ENCODE measurements at regions not wholly inside any gene's neighbourhood (a gene's known extent, or its start where the extent isn't known, plus 50 kb on each side); places are given as distances from the start of the nearest gene placed in this dataset.

DNA sequence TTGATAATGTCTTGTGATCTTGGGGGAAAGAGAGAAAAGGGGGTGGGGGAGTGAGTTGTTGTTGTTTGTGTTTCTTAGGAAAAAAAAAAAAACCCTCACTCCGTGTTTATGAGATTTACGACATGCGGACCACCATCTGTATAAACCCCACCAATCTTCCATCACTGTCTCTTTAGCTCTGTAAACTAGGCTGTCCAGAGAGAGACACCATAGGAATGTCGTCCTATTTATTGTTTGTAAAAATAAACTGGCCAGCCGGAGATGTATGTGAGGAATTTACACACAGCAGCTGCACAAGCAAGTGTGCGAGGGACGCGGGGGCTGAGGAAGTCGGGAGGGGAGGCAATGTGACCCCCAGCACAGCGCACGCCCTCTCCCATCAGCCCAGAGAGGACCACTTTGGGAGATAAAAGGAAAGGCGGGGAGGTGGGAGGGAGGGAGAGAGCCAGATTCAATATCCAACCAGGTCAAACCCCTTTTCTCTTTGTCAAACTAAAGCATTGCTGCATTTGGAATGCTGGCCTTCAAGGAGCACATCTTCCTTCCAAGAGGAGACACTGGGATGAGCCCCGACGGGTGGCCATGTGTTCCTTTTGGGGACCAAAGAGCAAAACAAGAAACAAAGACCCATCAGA, 136.2 kb upstream of the SALL1 start:
- TF ChIP-seq, protein P1, sequence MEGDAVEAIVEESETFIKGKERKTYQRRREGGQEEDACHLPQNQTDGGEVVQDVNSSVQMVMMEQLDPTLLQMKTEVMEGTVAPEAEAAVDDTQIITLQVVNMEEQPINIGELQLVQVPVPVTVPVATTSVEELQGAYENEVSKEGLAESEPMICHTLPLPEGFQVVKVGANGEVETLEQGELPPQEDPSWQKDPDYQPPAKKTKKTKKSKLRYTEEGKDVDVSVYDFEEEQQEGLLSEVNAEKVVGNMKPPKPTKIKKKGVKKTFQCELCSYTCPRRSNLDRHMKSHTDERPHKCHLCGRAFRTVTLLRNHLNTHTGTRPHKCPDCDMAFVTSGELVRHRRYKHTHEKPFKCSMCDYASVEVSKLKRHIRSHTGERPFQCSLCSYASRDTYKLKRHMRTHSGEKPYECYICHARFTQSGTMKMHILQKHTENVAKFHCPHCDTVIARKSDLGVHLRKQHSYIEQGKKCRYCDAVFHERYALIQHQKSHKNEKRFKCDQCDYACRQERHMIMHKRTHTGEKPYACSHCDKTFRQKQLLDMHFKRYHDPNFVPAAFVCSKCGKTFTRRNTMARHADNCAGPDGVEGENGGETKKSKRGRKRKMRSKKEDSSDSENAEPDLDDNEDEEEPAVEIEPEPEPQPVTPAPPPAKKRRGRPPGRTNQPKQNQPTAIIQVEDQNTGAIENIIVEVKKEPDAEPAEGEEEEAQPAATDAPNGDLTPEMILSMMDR (IDR thresholded peaks at IDR 0.05) = no peak
- no peak for TF ChIP-seq ZFX (IDR thresholded peaks at IDR 0.05; ENCODE audit: borderline replicate concordance)
